SK-N-SH (cell line): ENCODE measurements at regions not wholly inside any gene's neighbourhood (a gene's known extent, or its start where the extent isn't known, plus 50 kb on each side); places are given as distances from the start of the nearest gene placed in this dataset.

ENCODE experiments used
- CTCF ChIA-PET: fragments of 300-600, 350-600 bp; formaldehyde crosslinking; extraction: SDS; loops from one replicate; lab custom pipeline; 2021; lab: Yijun Ruan, JAX
- POLR2A ChIA-PET: fragments of 350-600 bp; sonication (Branson Sonifier 250); formaldehyde crosslinking; extraction: SDS; loops from one replicate; lab custom pipeline; 2020; ENCODE audit warnings: antibody characterized with exemption, inconsistent platforms; lab: Yijun Ruan, JAX
- DNase-seq: peaks from one replicate; pipeline ENCODE4 v3.0.0; 2012
- H2AFZ ChIP-seq: fragments of 200-600 bp; sonication (generic); 2 replicates; pipeline ENCODE4 v1.8.1; 2016; ENCODE audit warnings: antibody characterized with exemption, mild to moderate bottlenecking, low read depth
- H3F3A ChIP-seq: fragments of 200-600 bp; sonication (generic); replicated peaks from 2 replicates; pipeline ENCODE3; 2016; ENCODE audit warnings: antibody characterized with exemption, mild to moderate bottlenecking; ENCODE audit not compliant: insufficient read depth
- H3K27ac ChIP-seq, 2 experiments: fragments of 200-500 bp in 1 of 2; fragments of 200-600 bp in 1 of 2; sonication (Bioruptor generic) in 1 of 2; sonication (generic), shearing (Covaris generic) in 1 of 2; 2 replicates each; pipeline versions ENCODE4 v1.5.1 to v1.6.1; 2014 to 2016; ENCODE audit warnings: low read depth in 2 of 2, inconsistent platforms in 1 of 2, low read length in 1 of 2, mild to moderate bottlenecking in 1 of 2, mixed read lengths in 1 of 2
- H3K27me3 ChIP-seq: fragments of 200-600 bp; sonication (generic), shearing (Covaris generic); 2 replicates; pipeline ENCODE4 v1.6.1; 2016; ENCODE audit warnings: mixed run types; ENCODE audit not compliant: insufficient read depth
- H3K36me3 ChIP-seq, 2 experiments: fragments of 200-500 bp in 1 of 2; fragments of 200-600 bp in 1 of 2; sonication (Bioruptor generic) in 1 of 2; sonication (generic) in 1 of 2; replicated peaks in 1 of 2; 2 replicates each; pipeline versions ENCODE3 to v1.5.1; 2014 to 2016; ENCODE audit warnings: low read length in 1 of 2, mild to moderate bottlenecking in 1 of 2; ENCODE audit not compliant: insufficient read depth in 2 of 2, control insufficient read depth in 1 of 2
- H3K4me1 ChIP-seq, 2 experiments: fragments of 200-500 bp in 1 of 2; fragments of 200-600 bp in 1 of 2; sonication (Bioruptor generic) in 1 of 2; sonication (generic), shearing (Covaris generic) in 1 of 2; 2 replicates each; pipeline versions ENCODE4 v1.5.1 to v1.6.1; 2014 to 2016; ENCODE audit warnings: low read depth in 1 of 2, low read length in 1 of 2, mixed run types in 1 of 2; ENCODE audit not compliant: insufficient read depth in 2 of 2, control insufficient read depth in 1 of 2
- H3K4me2 ChIP-seq: fragments of 200-600 bp; sonication (generic), shearing (Covaris generic); 2 replicates; pipeline ENCODE4 v1.6.1; 2017; ENCODE audit warnings: mixed run types
- H3K4me3 ChIP-seq, 2 experiments: fragments of 200-500 bp in 1 of 2; fragments of 200-600 bp in 1 of 2; sonication (Bioruptor generic) in 1 of 2; sonication (generic), shearing (Covaris generic) in 1 of 2; 2 replicates each; pipeline versions ENCODE4 v1.5.1 to v1.8.1; 2014 to 2016; ENCODE audit warnings: low read depth in 2 of 2, inconsistent platforms in 1 of 2, low read length in 1 of 2, mild to moderate bottlenecking in 1 of 2, mixed read lengths in 1 of 2, moderate library complexity in 1 of 2
- H3K79me2 ChIP-seq: fragments of 200-600 bp; sonication (generic); 2 replicates; pipeline ENCODE4 v1.8.1; 2017; ENCODE audit warnings: mild to moderate bottlenecking; ENCODE audit not compliant: insufficient read depth
- H3K9ac ChIP-seq: fragments of 200-600 bp; sonication (generic); 2 replicates; pipeline ENCODE4 v1.6.1; 2017; ENCODE audit warnings: mixed run types
- H3K9me2 ChIP-seq: fragments of 200-600 bp; sonication (generic); 2 replicates; pipeline ENCODE4 v1.6.1; 2017; ENCODE audit warnings: mixed run types
- H3K9me3 ChIP-seq: fragments of 200-600 bp; sonication (generic); 2 replicates; pipeline ENCODE4 v1.6.1; 2017; ENCODE audit warnings: mixed run types, mild to moderate bottlenecking, moderate library complexity
- H4K20me1 ChIP-seq: fragments of 200-600 bp; sonication (generic); 2 replicates; pipeline ENCODE4 v1.6.1; 2017; ENCODE audit warnings: mild to moderate bottlenecking, mixed run types; ENCODE audit not compliant: insufficient read depth
- CHD2 ChIP-seq: fragments of 150-350 bp; IDR thresholded peaks from 2 replicates; pipeline ENCODE4 v1.6.1; 2018; ENCODE audit warnings: low read length; ENCODE audit not compliant: partially characterized antibody
- CTCF ChIP-seq: fragments of 200-600 bp; sonication (generic); IDR thresholded peaks from 2 replicates; pipeline ENCODE4 v1.6.1; 2017; ENCODE audit warnings: antibody characterized with exemption, mild to moderate bottlenecking, moderate library complexity
- ELF1 ChIP-seq: IDR thresholded peaks from 2 replicates; pipeline ENCODE4 v1.4.0; 2012
- FOXJ3 ChIP-seq: sonication (generic); formaldehyde crosslinking; IDR thresholded peaks from 2 replicates; pipeline ENCODE4 v1.5.1; 2020; ENCODE audit warnings: mild to moderate bottlenecking, missing genetic modification reagents
- FOXM1 ChIP-seq: IDR thresholded peaks from 2 replicates; pipeline ENCODE4 v1.4.0; 2012; ENCODE audit warnings: low read depth, mild to moderate bottlenecking
- GABPA ChIP-seq: IDR thresholded peaks from 2 replicates; pipeline ENCODE4 v1.4.0; 2012; ENCODE audit warnings: low read depth, mild to moderate bottlenecking
- GATA2 ChIP-seq: sonication (generic); formaldehyde crosslinking; IDR thresholded peaks from 2 replicates; pipeline ENCODE4 v1.5.0; 2020; ENCODE audit warnings: mild to moderate bottlenecking, missing genetic modification reagents
- JUND ChIP-seq: IDR thresholded peaks from 2 replicates; pipeline ENCODE4 v1.4.0; 2012
- MAX ChIP-seq: IDR thresholded peaks from 2 replicates; pipeline ENCODE4 v1.4.0; 2012; ENCODE audit warnings: low read depth
- MXI1 ChIP-seq: IDR thresholded peaks from 2 replicates; pipeline ENCODE4 v1.6.1; 2012; ENCODE audit warnings: mild to moderate bottlenecking, low read depth, low read length, improper control_type of control experiment
- NFIC ChIP-seq: IDR thresholded peaks from 2 replicates; pipeline ENCODE4 v1.4.0; 2012; ENCODE audit warnings: borderline replicate concordance
- NRF1 ChIP-seq: IDR thresholded peaks from 2 replicates; pipeline ENCODE4 v1.6.1; 2012; ENCODE audit warnings: low read depth, mild to moderate bottlenecking, low read length
- POLR2AphosphoS5 ChIP-seq: IDR thresholded peaks from 2 replicates; pipeline ENCODE4 v1.6.1; 2012; ENCODE audit warnings: low read depth, low read length
- RAD21 ChIP-seq: IDR thresholded peaks from 2 replicates; pipeline ENCODE4 v1.6.1; 2012; ENCODE audit warnings: mild to moderate bottlenecking, low read length
- RCOR1 ChIP-seq: fragments of 150-350 bp; IDR thresholded peaks from 2 replicates; pipeline ENCODE4 v1.6.1; 2017; ENCODE audit warnings: antibody characterized with exemption, low read length
- TCF12 ChIP-seq: IDR thresholded peaks from 2 replicates; pipeline ENCODE4 v1.4.0; 2012
- WGBS: methylation state at CpG from one replicate; pipeline ENCODE4 v1.1.6; 2017; ENCODE audit warnings: low lambda C conversion rate; 5-methylcytosine and 5-hydroxymethylcytosine counted together
- TF ChIP-seq, protein P1 (sequence below): IDR thresholded peaks from 2 replicates; pipeline ENCODE4 v1.4.0; 2012; ENCODE audit warnings: low read depth, borderline replicate concordance
- TF ChIP-seq, protein P2 (sequence below): fragments of 150-350 bp; IDR thresholded peaks from 2 replicates; pipeline ENCODE4 v1.6.1; 2017; ENCODE audit warnings: antibody characterized with exemption, low read length, low read depth, borderline replicate concordance
- TF ChIP-seq, protein P3 (sequence below): IDR thresholded peaks from 2 replicates; pipeline ENCODE4 v1.4.0; 2012; ENCODE audit warnings: low read depth, borderline replicate concordance
- TF ChIP-seq, protein P4 (sequence below): IDR thresholded peaks from 2 replicates; pipeline ENCODE4 v1.6.1; 2012; ENCODE audit warnings: mild to moderate bottlenecking, low read depth, low read length, moderate library complexity

- Histone ChIP-seq H3K4me1 (peaks cover 0 to 9% of the 10 kb centered on the region in 2 experiments; a peak in 1 of 4 replicates), H3K27me3 (no peaks in the 10 kb centered on the region), H4K20me1 (no peaks in the 10 kb centered on the region), H3K4me3 (no peak overlapping the region), H3K4me2 (no peak overlapping the region), H3K9ac (no peak overlapping the region), H3K9me3 (no peaks in the 10 kb centered on the region), H3K27ac (no peak overlapping the region), H3K36me3 (no peaks in the 10 kb centered on the region)
- CTCF ChIA-PET, result interaction anchor here (1.0 kb wide), 1 partner anchor 587 kb away, joined by 3 read pairs; no protein-coding TSS in a partner anchor
- WGBS, result 93% methylated on average over 1 of the region's 1 CpG
- POLR2A ChIA-PET, result no interaction called here
- DNase-seq, result no peak
- TF ChIP-seq, protein P1, sequence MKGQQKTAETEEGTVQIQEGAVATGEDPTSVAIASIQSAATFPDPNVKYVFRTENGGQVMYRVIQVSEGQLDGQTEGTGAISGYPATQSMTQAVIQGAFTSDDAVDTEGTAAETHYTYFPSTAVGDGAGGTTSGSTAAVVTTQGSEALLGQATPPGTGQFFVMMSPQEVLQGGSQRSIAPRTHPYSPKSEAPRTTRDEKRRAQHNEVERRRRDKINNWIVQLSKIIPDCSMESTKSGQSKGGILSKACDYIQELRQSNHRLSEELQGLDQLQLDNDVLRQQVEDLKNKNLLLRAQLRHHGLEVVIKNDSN, result no peak
- TF ChIP-seq MAX, result no peak
- no peak for TF ChIP-seq MXI1
- no peak for TF ChIP-seq RCOR1
- TF ChIP-seq, protein P2, sequence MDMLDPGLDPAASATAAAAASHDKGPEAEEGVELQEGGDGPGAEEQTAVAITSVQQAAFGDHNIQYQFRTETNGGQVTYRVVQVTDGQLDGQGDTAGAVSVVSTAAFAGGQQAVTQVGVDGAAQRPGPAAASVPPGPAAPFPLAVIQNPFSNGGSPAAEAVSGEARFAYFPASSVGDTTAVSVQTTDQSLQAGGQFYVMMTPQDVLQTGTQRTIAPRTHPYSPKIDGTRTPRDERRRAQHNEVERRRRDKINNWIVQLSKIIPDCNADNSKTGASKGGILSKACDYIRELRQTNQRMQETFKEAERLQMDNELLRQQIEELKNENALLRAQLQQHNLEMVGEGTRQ, result no peak
- no peak for TF ChIP-seq CTCF
- no peak for TF ChIP-seq CHD2
- TF ChIP-seq JUND, result no peak
- no peak for TF ChIP-seq NFIC
- no peak for TF ChIP-seq POLR2AphosphoS5
- no peak for TF ChIP-seq RAD21
- no peak for TF ChIP-seq FOXM1
- TF ChIP-seq, protein P3, sequence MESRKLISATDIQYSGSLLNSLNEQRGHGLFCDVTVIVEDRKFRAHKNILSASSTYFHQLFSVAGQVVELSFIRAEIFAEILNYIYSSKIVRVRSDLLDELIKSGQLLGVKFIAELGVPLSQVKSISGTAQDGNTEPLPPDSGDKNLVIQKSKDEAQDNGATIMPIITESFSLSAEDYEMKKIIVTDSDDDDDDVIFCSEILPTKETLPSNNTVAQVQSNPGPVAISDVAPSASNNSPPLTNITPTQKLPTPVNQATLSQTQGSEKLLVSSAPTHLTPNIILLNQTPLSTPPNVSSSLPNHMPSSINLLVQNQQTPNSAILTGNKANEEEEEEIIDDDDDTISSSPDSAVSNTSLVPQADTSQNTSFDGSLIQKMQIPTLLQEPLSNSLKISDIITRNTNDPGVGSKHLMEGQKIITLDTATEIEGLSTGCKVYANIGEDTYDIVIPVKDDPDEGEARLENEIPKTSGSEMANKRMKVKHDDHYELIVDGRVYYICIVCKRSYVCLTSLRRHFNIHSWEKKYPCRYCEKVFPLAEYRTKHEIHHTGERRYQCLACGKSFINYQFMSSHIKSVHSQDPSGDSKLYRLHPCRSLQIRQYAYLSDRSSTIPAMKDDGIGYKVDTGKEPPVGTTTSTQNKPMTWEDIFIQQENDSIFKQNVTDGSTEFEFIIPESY, result no peak
- TF ChIP-seq FOXJ3 (CRISPR knock-in tag), result no peak
- TF ChIP-seq ELF1, result no peak
- TF ChIP-seq GABPA, result no peak
- TF ChIP-seq, protein P4, sequence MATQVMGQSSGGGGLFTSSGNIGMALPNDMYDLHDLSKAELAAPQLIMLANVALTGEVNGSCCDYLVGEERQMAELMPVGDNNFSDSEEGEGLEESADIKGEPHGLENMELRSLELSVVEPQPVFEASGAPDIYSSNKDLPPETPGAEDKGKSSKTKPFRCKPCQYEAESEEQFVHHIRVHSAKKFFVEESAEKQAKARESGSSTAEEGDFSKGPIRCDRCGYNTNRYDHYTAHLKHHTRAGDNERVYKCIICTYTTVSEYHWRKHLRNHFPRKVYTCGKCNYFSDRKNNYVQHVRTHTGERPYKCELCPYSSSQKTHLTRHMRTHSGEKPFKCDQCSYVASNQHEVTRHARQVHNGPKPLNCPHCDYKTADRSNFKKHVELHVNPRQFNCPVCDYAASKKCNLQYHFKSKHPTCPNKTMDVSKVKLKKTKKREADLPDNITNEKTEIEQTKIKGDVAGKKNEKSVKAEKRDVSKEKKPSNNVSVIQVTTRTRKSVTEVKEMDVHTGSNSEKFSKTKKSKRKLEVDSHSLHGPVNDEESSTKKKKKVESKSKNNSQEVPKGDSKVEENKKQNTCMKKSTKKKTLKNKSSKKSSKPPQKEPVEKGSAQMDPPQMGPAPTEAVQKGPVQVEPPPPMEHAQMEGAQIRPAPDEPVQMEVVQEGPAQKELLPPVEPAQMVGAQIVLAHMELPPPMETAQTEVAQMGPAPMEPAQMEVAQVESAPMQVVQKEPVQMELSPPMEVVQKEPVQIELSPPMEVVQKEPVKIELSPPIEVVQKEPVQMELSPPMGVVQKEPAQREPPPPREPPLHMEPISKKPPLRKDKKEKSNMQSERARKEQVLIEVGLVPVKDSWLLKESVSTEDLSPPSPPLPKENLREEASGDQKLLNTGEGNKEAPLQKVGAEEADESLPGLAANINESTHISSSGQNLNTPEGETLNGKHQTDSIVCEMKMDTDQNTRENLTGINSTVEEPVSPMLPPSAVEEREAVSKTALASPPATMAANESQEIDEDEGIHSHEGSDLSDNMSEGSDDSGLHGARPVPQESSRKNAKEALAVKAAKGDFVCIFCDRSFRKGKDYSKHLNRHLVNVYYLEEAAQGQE, result no peak
- no peak for TF ChIP-seq NRF1
- no peak for TF ChIP-seq GATA2
- TF ChIP-seq TCF12, result no peak
- TF ChIP-seq, all 33 proteins: peak for 0
- no peaks in the 10 kb centered on the region for H3F3A ChIP-seq
- H3K79me2 ChIP-seq, result no peaks in the 10 kb centered on the region
- no peaks in the 10 kb centered on the region for H3K9me2 ChIP-seq
- H2AFZ ChIP-seq, result no peak overlapping the region
Observed at GRCh38 chr18:44626236-44626635, 54.5 kb upstream of the SETBP1 start.
